Left lung (tissue), 4 donors: ENCODE measurements at regions not wholly inside any gene's neighbourhood (a gene's known extent, or its start where the extent isn't known, plus 50 kb on each side); places are given as distances from the start of the nearest gene placed in this dataset.

Experiments
- ATAC-seq: fragments of 200-7000 bp; cut with Tn5 transposase; one replicate; pipeline ENCODE4 v1.9.1; 2020; ENCODE audit warnings: moderate library complexity
- DNase-seq, 4 donors: peaks; one replicate each; pipeline ENCODE4 v3.0.0-alpha.2; 2013 to 2020
- H3K27ac ChIP-seq, 2 donors: fragments of 200-600 bp; sonication (generic) in 1 of 2; one replicate each; pipeline versions ENCODE4 v1.5.0 to v1.8.0; 2020 to 2021
- H3K27me3 ChIP-seq, 2 donors: fragments of 200-600 bp; sonication (generic) in 1 of 2; one replicate each; pipeline versions ENCODE4 v1.5.0 to v1.8.0; 2020 to 2021
- H3K36me3 ChIP-seq, 2 donors: fragments of 200-600 bp; sonication (generic) in 1 of 2; one replicate each; pipeline versions ENCODE4 v1.5.0 to v1.8.0; 2020 to 2021
- H3K4me1 ChIP-seq, 2 donors: fragments of 200-600 bp; one replicate each; pipeline ENCODE4 v1.8.0; 2021
- H3K4me3 ChIP-seq, 2 donors: fragments of 200-600 bp; sonication (generic) in 1 of 2; one replicate each; pipeline versions ENCODE4 v1.5.0 to v1.8.0; 2020 to 2021; ENCODE audit warnings: mild to moderate bottlenecking in 1 of 2
- H3K9me3 ChIP-seq, 2 donors: fragments of 200-600 bp; sonication (generic) in 1 of 2; one replicate each; pipeline versions ENCODE4 v1.5.0 to v1.8.0; 2020 to 2021
- CTCF ChIP-seq, 2 donors: fragments of 200-600 bp; sonication (generic) in 1 of 2; IDR thresholded peaks; one replicate each; pipeline versions ENCODE4 v1.5.0 to v1.8.0; 2021; ENCODE audit warnings: antibody characterized with exemption in 2 of 2
- intact Hi-C, 2 donors: fragments of 100-400 bp; cut with DNase I; formaldehyde crosslinking; loops; one replicate each; pipeline versions ENCODE4 v1.11.2 to v1.14.2; 2022
- donor health status: DM: no; HTN: yes; CAD: no.
- donor health status: DM: no; HTN: no; CAD: no.

GRCh38 chr11:123301013-123301591, 106.1 kb upstream of the CLMP start:
- Histone ChIP-seq H3K36me3 (no peaks in the 10 kb centered on the region), H3K9me3 (no peaks in the 10 kb centered on the region), H3K4me1 (peaks cover 8 to 23% of the 10 kb centered on the region in 2 donors), H3K4me3 (peak overlapping the region in 1 of 2 donors; percentile 35), H3K27ac (no peak overlapping the region), H3K27me3 (peaks cover 7 to 54% of the 10 kb centered on the region in 2 donors)
- intact Hi-C loops = loop anchor here in 1 of 2 donors (5.0 kb wide), 1 partner anchor 181 kb away; no protein-coding TSS in a partner anchor
- TF ChIP-seq CTCF (IDR thresholded peaks at IDR 0.05) = no peak
- DNase-seq = peak in 1 of 4 donors; percentile 53
- ATAC-seq = no peak

GRCh38 chr11:123299721-123300120, 104.7 kb upstream of the CLMP start:
- no peak for TF ChIP-seq CTCF (IDR thresholded peaks at IDR 0.05)
- Histone ChIP-seq H3K4me1 (peaks cover 8 to 23% of the 10 kb centered on the region in 2 donors), H3K27me3 (peaks cover 7 to 54% of the 10 kb centered on the region in 2 donors), H3K27ac (no peak overlapping the region), H3K36me3 (no peaks in the 10 kb centered on the region), H3K4me3 (no peak overlapping the region), H3K9me3 (no peaks in the 10 kb centered on the region)
- ATAC-seq = no peak
- intact Hi-C loops = loop anchor here in 1 of 2 donors (5.0 kb wide), 1 partner anchor 183 kb away; no protein-coding TSS in a partner anchor
- DNase-seq = no peak

GRCh38 chr11:123298488-123299447, 103.7 kb upstream of the CLMP start:
- TF ChIP-seq CTCF (IDR thresholded peaks at IDR 0.05) = no peak
- Histone ChIP-seq H3K27me3 (peaks cover 7 to 54% of the 10 kb centered on the region in 2 donors), H3K36me3 (no peaks in the 10 kb centered on the region), H3K4me3 (no peak overlapping the region), H3K27ac (no peak overlapping the region), H3K4me1 (peaks cover 8 to 23% of the 10 kb centered on the region in 2 donors), H3K9me3 (no peaks in the 10 kb centered on the region)
- intact Hi-C loops = no loop called here
- DNase-seq = peak in 1 of 4 donors; percentile 70
- no peak for ATAC-seq

DNA sequence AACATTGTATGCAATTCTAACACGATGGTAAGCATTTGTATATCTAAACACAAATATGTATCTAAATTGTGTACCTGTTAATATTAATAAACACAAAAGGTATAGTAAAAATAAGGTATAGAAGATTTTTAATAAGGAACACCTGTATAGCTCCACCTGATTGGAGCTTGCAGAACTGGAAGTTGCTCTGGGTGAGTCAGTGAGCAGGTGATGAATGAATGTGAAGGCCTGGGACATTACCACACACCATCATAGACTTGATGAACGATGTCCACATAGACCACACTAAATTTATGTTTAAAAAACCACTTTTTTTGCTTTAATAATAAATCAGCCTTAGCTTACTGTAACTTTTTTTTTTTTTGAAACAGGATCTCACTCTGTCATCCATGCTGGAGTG, 97.6 kb upstream of the CLMP start:
- H3K27me3 ChIP-seq = peaks cover 0 to 4% of the 10 kb centered on the region in 2 donors
- DNase-seq (no peak), ATAC-seq (no peak)
- no peak overlapping the region for H3K27ac ChIP-seq
- TF ChIP-seq CTCF (IDR thresholded peaks at IDR 0.05) = no peak
- no peak overlapping the region for H3K4me3 ChIP-seq
- no peaks in the 10 kb centered on the region for H3K36me3 ChIP-seq
- intact Hi-C loops = no loop called here
- H3K4me1 ChIP-seq = no peaks in the 10 kb centered on the region
- no peaks in the 10 kb centered on the region for H3K9me3 ChIP-seq
